CD14-positive monocyte (primary cell): ENCODE measurements at regions not wholly inside any gene's neighbourhood (a gene's known extent, or its start where the extent isn't known, plus 50 kb on each side); places are given as distances from the start of the nearest gene placed in this dataset.

Experiments used
- DNase-seq, 3 donors: peaks; one replicate each; pipeline ENCODE4 v3.0.0-alpha.2; 2011 to 2022
- H2AFZ ChIP-seq: 2 replicates; pipeline ENCODE4 v1.6.0; 2012; ENCODE audit warnings: mild to moderate bottlenecking, low read depth, low read length, inconsistent platforms; ENCODE audit not compliant: insufficient read depth, poor library complexity, severe bottlenecking
- H3K27ac ChIP-seq, 2 donors: 1 replicate in 1 of 2; 2 replicates in 1 of 2; pipeline ENCODE4 v1.5.1; 2012 to 2013; ENCODE audit warnings: low read length in 2 of 2, control low read depth in 1 of 2, inconsistent platforms in 1 of 2, low read depth in 1 of 2, mild to moderate bottlenecking in 1 of 2
- H3K27me3 ChIP-seq, 2 donors: one replicate each; pipeline versions ENCODE4 v1.6.0 to v1.6.1; 2011 to 2013; ENCODE audit warnings: low read length in 2 of 2; ENCODE audit not compliant: control insufficient read depth in 2 of 2, insufficient read depth in 2 of 2
- H3K36me3 ChIP-seq, 2 donors: replicated peaks in 1 of 2; 1 replicate in 1 of 2; 2 replicates in 1 of 2; pipeline versions ENCODE4 v1.5.1 to v1.6.1; 2012 to 2013; ENCODE audit warnings: low read length in 2 of 2, control low read depth in 1 of 2, inconsistent platforms in 1 of 2, mild to moderate bottlenecking in 1 of 2; ENCODE audit not compliant: insufficient read depth in 2 of 2, control insufficient read depth in 1 of 2
- H3K4me1 ChIP-seq, 2 donors: 1 replicate in 1 of 2; 2 replicates in 1 of 2; pipeline versions ENCODE4 v1.5.1 to v1.6.1; 2012 to 2013; ENCODE audit warnings: low read length in 2 of 2, control low read depth in 1 of 2, inconsistent platforms in 1 of 2, mild to moderate bottlenecking in 1 of 2, moderate library complexity in 1 of 2; ENCODE audit not compliant: insufficient read depth in 2 of 2, control insufficient read depth in 1 of 2
- H3K4me2 ChIP-seq: replicated peaks from 2 replicates; pipeline ENCODE3; 2012; ENCODE audit warnings: low read length, moderate library complexity, mild to moderate bottlenecking; ENCODE audit not compliant: poor library complexity, severe bottlenecking; ENCODE audit errors: extremely low read depth
- H3K4me3 ChIP-seq, 3 experiments: fragments of 200-600 bp in 1 of 3; sonication (generic) in 1 of 3; replicated peaks in 1 of 3; 1 replicate in 2 of 3; 2 replicates in 1 of 3; pipeline ENCODE4 v1.5.1; 2011 to 2013; ENCODE audit warnings: low read length in 3 of 3, mild to moderate bottlenecking in 3 of 3, control low read depth in 2 of 3, low read depth in 2 of 3, inconsistent platforms in 1 of 3, moderate library complexity in 1 of 3
- H3K79me2 ChIP-seq: 2 replicates; pipeline ENCODE4 v1.6.0; 2012; ENCODE audit warnings: mild to moderate bottlenecking, control low read depth, inconsistent platforms, low read length, moderate library complexity; ENCODE audit not compliant: insufficient read depth
- H3K9ac ChIP-seq: 2 replicates; pipeline ENCODE4 v1.6.0; 2017; ENCODE audit warnings: low read length, mild to moderate bottlenecking; ENCODE audit not compliant: insufficient read depth, poor library complexity, severe bottlenecking
- H3K9me3 ChIP-seq, 2 donors: replicated peaks in 1 of 2; 1 replicate in 1 of 2; 2 replicates in 1 of 2; pipeline versions ENCODE4 v1.5.1 to v1.6.1; 2012 to 2013; ENCODE audit warnings: low read length in 2 of 2, control low read depth in 1 of 2; ENCODE audit not compliant: control insufficient read depth in 1 of 2, insufficient read depth in 1 of 2
- H4K20me1 ChIP-seq: 2 replicates; pipeline ENCODE4 v1.6.0; 2012; ENCODE audit warnings: mild to moderate bottlenecking, low read length, control low read depth, moderate library complexity; ENCODE audit not compliant: insufficient read depth
- H3K27ac Mint-ChIP-seq, 7 donors: one replicate each; pipeline ENCODE4 v1.8.0; 2020; ENCODE audit warnings: mild to moderate bottlenecking in 7 of 7, mixed read lengths in 7 of 7, moderate library complexity in 6 of 7, inconsistent platforms in 2 of 7
- H3K27me3 Mint-ChIP-seq, 3 donors: one replicate each; pipeline ENCODE4 v1.8.0; 2021 to 2022; ENCODE audit warnings: low read depth in 3 of 3, mild to moderate bottlenecking in 3 of 3, mixed read lengths in 3 of 3, moderate library complexity in 3 of 3, inconsistent platforms in 1 of 3
- H3K36me3 Mint-ChIP-seq, 2 donors: one replicate each; pipeline ENCODE4 v1.8.0; 2020; ENCODE audit warnings: mixed read lengths in 2 of 2, inconsistent platforms in 1 of 2, mild to moderate bottlenecking in 1 of 2
- H3K4me1 Mint-ChIP-seq: one replicate; pipeline ENCODE4 v1.8.0; 2020; ENCODE audit warnings: mild to moderate bottlenecking, mixed read lengths
- H3K4me3 Mint-ChIP-seq, 2 donors: one replicate each; pipeline ENCODE4 v1.8.0; 2020; ENCODE audit warnings: mild to moderate bottlenecking in 2 of 2, mixed read lengths in 2 of 2, moderate library complexity in 1 of 2
- H3K9me3 Mint-ChIP-seq, 7 donors: one replicate each; pipeline ENCODE4 v1.8.0; 2020 to 2022; ENCODE audit warnings: mixed read lengths in 7 of 7, mild to moderate bottlenecking in 6 of 7, moderate library complexity in 6 of 7, inconsistent platforms in 2 of 7
- CTCF ChIP-seq: fragments of 200-600 bp; IDR thresholded peaks from one replicate; pipeline ENCODE4 v1.8.0; 2022; ENCODE audit warnings: antibody characterized with exemption, mild to moderate bottlenecking
- WGBS: methylation state at CpG from one replicate; pipeline ENCODE4 v1.1.5; 2013; ENCODE audit warnings: missing lambda C conversion rate; ENCODE audit not compliant: insufficient coverage; 5-methylcytosine and 5-hydroxymethylcytosine counted together
- intact Hi-C, 2 donors: fragments of 100-400 bp; cut with micrococcal nuclease; formaldehyde crosslinking; loops; one replicate each; pipeline versions ENCODE4 v1.15.0 to v1.15.1; 2023

GRCh38 chr7:135853499-135853898 lies 104.9 kb upstream of the FAM180A start:
- no peak for TF ChIP-seq CTCF
- Histone ChIP-seq H3K27ac (no peak overlapping the region), H3K36me3 (no peaks in the 10 kb centered on the region), H3K4me1 (no peaks in the 10 kb centered on the region), H3K4me2 (no peak overlapping the region), H4K20me1 (no peaks in the 10 kb centered on the region), H3K9me3 (peaks cover 0 to 16% of the 10 kb centered on the region in 2 donors), H2AFZ (no peak overlapping the region), H3K4me3 (no peak overlapping the region), H3K79me2 (no peaks in the 10 kb centered on the region), H3K9ac (no peak overlapping the region), H3K27me3 (no peaks in the 10 kb centered on the region)
- no peaks in the 10 kb centered on the region for H3K4me1 Mint-ChIP-seq
- no peak for DNase-seq
- H3K36me3 Mint-ChIP-seq, result no peaks in the 10 kb centered on the region
- no CpG with 5 or more reads among the region's 2 CpGs for whole genome bisulfite sequencing
- H3K27ac Mint-ChIP-seq, result no peak overlapping the region
- peaks cover 0 to 4% (median 3%) of the 10 kb centered on the region in 3 donors for H3K27me3 Mint-ChIP-seq
- H3K9me3 Mint-ChIP-seq, result peaks cover 0 to 12% (median 9%) of the 10 kb centered on the region in 7 donors
- no peak overlapping the region for H3K4me3 Mint-ChIP-seq
- intact Hi-C loops, result no loop called here

- H3K4me2 ChIP-seq, result no peak overlapping the region
- peaks cover 0 to 4% (median 3%) of the 10 kb centered on the region in 3 donors for H3K27me3 Mint-ChIP-seq
Observed at GRCh38 chr7:135853008-135853407, 104.4 kb upstream of the FAM180A start.

More at GRCh38 chr7:135853008-135853407, 104.4 kb upstream of the FAM180A start:
- Histone ChIP-seq H3K9ac (no peak overlapping the region), H3K27ac (no peak overlapping the region), H4K20me1 (no peaks in the 10 kb centered on the region), H3K27me3 (no peaks in the 10 kb centered on the region), H2AFZ (no peak overlapping the region), H3K9me3 (peaks cover 0 to 11% of the 10 kb centered on the region in 2 donors), H3K4me1 (no peaks in the 10 kb centered on the region), H3K4me3 (no peak overlapping the region), H3K79me2 (no peaks in the 10 kb centered on the region), H3K36me3 (no peaks in the 10 kb centered on the region)
- H3K4me1 Mint-ChIP-seq, result no peaks in the 10 kb centered on the region
- H3K27ac Mint-ChIP-seq, result no peak overlapping the region
- TF ChIP-seq CTCF, result no peak
- no peak overlapping the region for H3K4me3 Mint-ChIP-seq
- no peak for DNase-seq
- H3K9me3 Mint-ChIP-seq, result peaks cover 2 to 8% (median 6%) of the 10 kb centered on the region in 7 donors
- intact Hi-C loops, result no loop called here
- 88% methylated on average over 2 of the region's 3 CpGs for WGBS
- H3K36me3 Mint-ChIP-seq, result no peaks in the 10 kb centered on the region
